DND-41 (cell line): ENCODE measurements at regions not wholly inside any gene's neighbourhood (a gene's known extent, or its start where the extent isn't known, plus 50 kb on each side); places are given as distances from the start of the nearest gene placed in this dataset.

Source experiments
- ATAC-seq: fragments of 200-7000 bp; cut with Tn5 transposase; 3 replicates; pipeline ENCODE4 v1.9.1; 2021; ENCODE audit warnings: low read depth; ENCODE audit not compliant: insufficient read depth
- DNase-seq: peaks from one replicate; pipeline ENCODE4 v3.0.0-alpha.2; 2020
- H2AFZ ChIP-seq: 2 replicates; pipeline ENCODE4 v1.6.0; 2012; ENCODE audit warnings: low read depth, low read length
- H3K27ac ChIP-seq: 2 replicates; pipeline ENCODE4 v1.5.1; 2012; ENCODE audit warnings: low read length, inconsistent platforms
- H3K27me3 ChIP-seq: fragments of 200-600 bp; sonication (generic); 2 replicates; pipeline ENCODE4 v1.6.0; 2012; ENCODE audit warnings: low read length, mild to moderate bottlenecking, inconsistent platforms; ENCODE audit not compliant: insufficient read depth, poor library complexity
- H3K36me3 ChIP-seq: 2 replicates; pipeline ENCODE4 v1.5.1; 2012; ENCODE audit warnings: low read length, inconsistent platforms; ENCODE audit not compliant: insufficient read depth
- H3K4me1 ChIP-seq: 2 replicates; pipeline ENCODE4 v1.5.1; 2012; ENCODE audit warnings: mild to moderate bottlenecking, low read length; ENCODE audit not compliant: insufficient read depth
- H3K4me2 ChIP-seq: 2 replicates; pipeline ENCODE4 v1.6.0; 2012; ENCODE audit warnings: mild to moderate bottlenecking, moderate library complexity, low read length, inconsistent platforms; ENCODE audit not compliant: insufficient read depth
- H3K4me3 ChIP-seq, 2 experiments: fragments of 200-600 bp in 1 of 2; shearing (Covaris generic) in 1 of 2; 2 replicates each; pipeline ENCODE4 v1.5.1; 2012 to 2016; ENCODE audit warnings: inconsistent platforms in 2 of 2, low read length in 2 of 2, mild to moderate bottlenecking in 2 of 2, low read depth in 1 of 2, moderate library complexity in 1 of 2
- H3K79me2 ChIP-seq: 2 replicates; pipeline ENCODE4 v1.6.0; 2012; ENCODE audit warnings: low read length, inconsistent platforms; ENCODE audit not compliant: insufficient read depth
- H3K9ac ChIP-seq: 2 replicates; pipeline ENCODE4 v1.6.0; 2012; ENCODE audit warnings: low read depth, mild to moderate bottlenecking, inconsistent platforms, low read length, moderate library complexity
- H3K9me3 ChIP-seq: 2 replicates; pipeline ENCODE4 v1.5.1; 2012; ENCODE audit warnings: low read length, moderate library complexity, mild to moderate bottlenecking, inconsistent platforms; ENCODE audit not compliant: insufficient read depth, severe bottlenecking
- H4K20me1 ChIP-seq: 2 replicates; pipeline ENCODE4 v1.6.0; 2012; ENCODE audit warnings: low read length; ENCODE audit not compliant: insufficient read depth
- EZH2 ChIP-seq: IDR thresholded peaks from 3 replicates; pipeline ENCODE4 v1.6.1; 2012; ENCODE audit warnings: borderline replicate concordance, low read depth, mild to moderate bottlenecking, moderate library complexity, low read length, inconsistent platforms; ENCODE audit not compliant: severe bottlenecking
- TF ChIP-seq, protein P1 (sequence below): IDR thresholded peaks from 2 replicates; pipeline ENCODE4 v1.5.1; 2012; ENCODE audit warnings: borderline replicate concordance, low read length, moderate library complexity, mild to moderate bottlenecking; ENCODE audit not compliant: poor library complexity, severe bottlenecking; ENCODE audit errors: extremely low read depth

DNA sequence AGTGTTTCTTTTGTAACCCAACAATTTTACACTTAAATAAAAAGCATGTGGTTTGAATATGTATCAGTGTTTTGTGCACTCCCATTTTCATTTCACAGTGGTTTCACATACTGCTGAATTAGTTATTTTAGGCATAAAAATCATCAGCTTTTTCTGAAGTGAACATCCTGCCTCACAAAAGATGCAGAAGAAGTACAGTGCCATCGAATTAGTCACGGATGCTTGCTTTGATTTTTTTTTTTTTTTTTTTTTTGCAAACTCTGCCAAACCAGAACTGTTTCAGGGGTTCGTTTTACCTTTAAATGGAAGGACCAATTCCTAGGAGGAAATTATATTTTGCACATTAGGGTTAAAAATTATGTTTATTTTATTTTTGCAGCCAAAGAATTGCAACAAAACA lies 158.6 kb downstream of the RPS12 start:
- Histone ChIP-seq H3K4me1 (no peaks in the 10 kb centered on the region), H4K20me1 (no peaks in the 10 kb centered on the region), H3K9me3 (no peaks in the 10 kb centered on the region), H3K4me2 (no peak overlapping the region), H3K27me3 (no peaks in the 10 kb centered on the region), H3K9ac (no peak overlapping the region), H3K27ac (no peak overlapping the region), H3K36me3 (no peaks in the 10 kb centered on the region), H3K4me3 (no peak overlapping the region), H3K79me2 (no peaks in the 10 kb centered on the region), H2AFZ (no peak overlapping the region)
- no peak for DNase-seq
- no peak for TF ChIP-seq EZH2
- TF ChIP-seq, protein P1, sequence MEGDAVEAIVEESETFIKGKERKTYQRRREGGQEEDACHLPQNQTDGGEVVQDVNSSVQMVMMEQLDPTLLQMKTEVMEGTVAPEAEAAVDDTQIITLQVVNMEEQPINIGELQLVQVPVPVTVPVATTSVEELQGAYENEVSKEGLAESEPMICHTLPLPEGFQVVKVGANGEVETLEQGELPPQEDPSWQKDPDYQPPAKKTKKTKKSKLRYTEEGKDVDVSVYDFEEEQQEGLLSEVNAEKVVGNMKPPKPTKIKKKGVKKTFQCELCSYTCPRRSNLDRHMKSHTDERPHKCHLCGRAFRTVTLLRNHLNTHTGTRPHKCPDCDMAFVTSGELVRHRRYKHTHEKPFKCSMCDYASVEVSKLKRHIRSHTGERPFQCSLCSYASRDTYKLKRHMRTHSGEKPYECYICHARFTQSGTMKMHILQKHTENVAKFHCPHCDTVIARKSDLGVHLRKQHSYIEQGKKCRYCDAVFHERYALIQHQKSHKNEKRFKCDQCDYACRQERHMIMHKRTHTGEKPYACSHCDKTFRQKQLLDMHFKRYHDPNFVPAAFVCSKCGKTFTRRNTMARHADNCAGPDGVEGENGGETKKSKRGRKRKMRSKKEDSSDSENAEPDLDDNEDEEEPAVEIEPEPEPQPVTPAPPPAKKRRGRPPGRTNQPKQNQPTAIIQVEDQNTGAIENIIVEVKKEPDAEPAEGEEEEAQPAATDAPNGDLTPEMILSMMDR = no peak
- no peak for ATAC-seq

DNA sequence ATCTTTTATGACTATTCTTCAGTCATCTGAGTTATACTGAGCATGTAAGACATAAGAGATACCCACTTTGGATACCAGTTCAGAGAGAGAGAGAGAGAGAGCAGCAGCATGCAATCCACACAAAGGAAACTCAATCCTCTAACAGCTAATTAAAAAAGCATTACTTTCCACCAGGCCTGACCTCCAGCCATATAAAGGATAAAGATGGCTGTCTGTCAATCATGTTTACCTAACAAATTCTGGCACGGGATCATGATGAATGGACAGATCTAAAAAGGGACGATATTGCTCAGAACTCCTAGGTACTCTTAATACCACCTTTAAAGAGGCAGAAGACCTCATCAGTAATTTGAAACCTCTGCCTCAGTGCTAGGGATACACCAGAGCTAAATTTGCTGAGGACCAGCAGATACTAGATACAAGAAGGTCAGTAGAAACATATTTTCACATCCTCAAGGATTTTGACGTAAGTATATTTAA lies 159.2 kb downstream of the RPS12 start:
- TF ChIP-seq, protein P1 = no peak
- no peak for TF ChIP-seq EZH2
- DNase-seq (no peak), ATAC-seq (no peak)
- Histone ChIP-seq H3K36me3 (no peaks in the 10 kb centered on the region), H3K4me2 (no peak overlapping the region), H3K27me3 (peaks cover under 1% of the 10 kb centered on the region), H4K20me1 (no peaks in the 10 kb centered on the region), H2AFZ (no peak overlapping the region), H3K79me2 (no peaks in the 10 kb centered on the region), H3K27ac (no peak overlapping the region), H3K9me3 (no peaks in the 10 kb centered on the region), H3K4me1 (no peaks in the 10 kb centered on the region), H3K9ac (no peak overlapping the region), H3K4me3 (no peak overlapping the region)

DNA sequence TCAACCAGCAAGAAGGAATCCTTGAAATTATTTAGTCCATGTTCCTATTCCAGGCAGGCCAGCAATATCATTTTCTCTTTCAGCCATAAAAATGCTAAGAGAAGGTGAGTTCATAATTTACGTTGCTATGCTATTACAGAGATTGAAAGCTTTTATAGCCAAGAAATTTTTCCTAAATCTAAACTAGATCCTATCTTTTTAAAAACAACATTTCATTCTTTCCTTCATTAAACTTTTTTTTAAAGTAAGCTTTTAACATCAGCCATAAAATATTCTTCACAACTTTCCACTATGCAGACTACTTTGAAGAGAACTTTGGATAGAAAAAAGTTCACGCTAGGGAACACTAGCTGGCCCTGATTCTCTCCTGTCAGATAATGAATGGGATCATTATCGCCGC lies 159.8 kb downstream of the RPS12 start:
- Histone ChIP-seq H4K20me1 (no peaks in the 10 kb centered on the region), H3K27ac (no peak overlapping the region), H3K4me2 (no peak overlapping the region), H3K27me3 (peaks cover 3% of the 10 kb centered on the region), H2AFZ (no peak overlapping the region), H3K36me3 (no peaks in the 10 kb centered on the region), H3K79me2 (no peaks in the 10 kb centered on the region), H3K4me3 (no peak overlapping the region), H3K4me1 (no peaks in the 10 kb centered on the region), H3K9ac (no peak overlapping the region), H3K9me3 (no peaks in the 10 kb centered on the region)
- no peak for DNase-seq
- TF ChIP-seq, protein P1 = no peak
- TF ChIP-seq EZH2 = no peak
- ATAC-seq = no peak

DNA sequence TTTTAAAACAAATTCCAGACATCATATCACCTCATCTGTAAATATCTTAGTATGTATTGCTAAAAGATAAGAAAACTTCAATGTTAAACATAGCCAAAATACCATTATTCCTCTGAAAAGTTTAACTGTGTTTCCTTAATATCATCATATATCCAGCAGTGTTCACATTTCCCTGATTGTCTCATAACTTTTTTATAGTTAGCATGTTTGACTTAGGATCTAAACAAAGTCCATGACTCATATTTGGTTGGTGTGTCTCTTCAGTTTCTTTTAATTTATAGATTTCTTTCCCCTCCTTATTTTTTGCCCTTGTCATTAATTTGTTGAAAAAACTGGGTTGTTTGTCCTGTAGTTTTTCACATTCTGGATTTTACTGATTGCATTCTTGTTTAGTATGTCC lies 163.0 kb downstream of the RPS12 start:
- Histone ChIP-seq H3K79me2 (no peaks in the 10 kb centered on the region), H3K27ac (no peak overlapping the region), H3K4me3 (no peak overlapping the region), H3K36me3 (no peaks in the 10 kb centered on the region), H3K27me3 (peaks cover 3% of the 10 kb centered on the region), H4K20me1 (no peaks in the 10 kb centered on the region), H3K4me1 (no peaks in the 10 kb centered on the region), H2AFZ (no peak overlapping the region), H3K9me3 (no peaks in the 10 kb centered on the region), H3K9ac (no peak overlapping the region), H3K4me2 (no peak overlapping the region)
- DNase-seq (no peak), ATAC-seq (no peak)
- TF ChIP-seq, protein P1 = no peak
- no peak for TF ChIP-seq EZH2
